ENCODE measurements at regions not wholly inside any gene's neighbourhood (a gene's known extent, or its start where the extent isn't known, plus 50 kb on each side); places are given as distances from the start of the nearest gene placed in this dataset.

GRCh38 chr20:7361931-7362330, 578.3 kb downstream of the HAO1 start:
- TF ChIP-seq POLR2A (IDR thresholded peaks at IDR 0.05) (no peak), CTCF (IDR thresholded peaks at IDR 0.05) (no peak)
